HEK293T (cell line): ENCODE measurements at regions not wholly inside any gene's neighbourhood (a gene's known extent, or its start where the extent isn't known, plus 50 kb on each side); places are given as distances from the start of the nearest gene placed in this dataset.

Experiments used
- ARNT ChIP-seq: fragments of 450-650 bp; IDR thresholded peaks from 2 replicates; pipeline ENCODE4 v1.6.1; 2017; ENCODE audit warnings: mild to moderate bottlenecking
- CTBP1 ChIP-seq: fragments of 450-650 bp; IDR thresholded peaks from 2 replicates; pipeline ENCODE4 v1.6.1; 2016; ENCODE audit warnings: borderline replicate concordance
- FOXA1 ChIP-seq: fragments of 450-650 bp; IDR thresholded peaks from 2 replicates; pipeline ENCODE4 v1.6.1; 2016; ENCODE audit warnings: mild to moderate bottlenecking
- FOXK2 ChIP-seq: fragments of 450-650 bp; IDR thresholded peaks from 2 replicates; pipeline ENCODE4 v1.6.1; 2016; ENCODE audit warnings: mild to moderate bottlenecking
- FOXM1 ChIP-seq: fragments of 450-650 bp; IDR thresholded peaks from 2 replicates; pipeline ENCODE4 v1.6.1; 2017; ENCODE audit warnings: mild to moderate bottlenecking, borderline replicate concordance
- L3MBTL2 ChIP-seq: fragments of 450-650 bp; conservative IDR thresholded peaks from 2 replicates; pipeline ENCODE4 v1.6.1; 2016; ENCODE audit warnings: mild to moderate bottlenecking
- LEF1 ChIP-seq: fragments of 450-650 bp; IDR thresholded peaks from 2 replicates; pipeline ENCODE4 v1.6.1; 2017; ENCODE audit warnings: mild to moderate bottlenecking, borderline replicate concordance

DNA sequence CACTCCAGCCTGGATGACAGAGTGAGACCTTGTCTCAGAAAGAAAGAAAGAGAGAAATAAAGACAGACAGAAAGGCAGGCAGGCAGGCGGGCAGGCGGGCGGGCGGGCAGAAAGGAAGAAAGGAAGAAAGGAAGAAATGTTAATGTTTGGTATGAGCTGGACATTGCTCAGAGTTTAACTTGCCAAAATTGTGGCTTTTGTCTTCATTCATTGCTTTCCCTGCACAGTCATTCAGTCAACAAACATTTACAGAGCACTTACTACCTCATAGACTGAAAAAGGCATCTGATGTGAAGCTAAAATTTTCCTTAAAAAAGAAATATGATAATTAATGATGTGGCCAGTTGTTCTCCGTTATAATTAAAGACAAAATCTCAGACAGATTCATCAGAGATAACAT is 247.1 kb downstream of the SPTSSA start:
- TF ChIP-seq FOXM1 (no peak), ARNT (no peak), FOXK2 (no peak), L3MBTL2 (no peak), CTBP1 (no peak), FOXA1 (no peak), LEF1 (no peak)
